H1 (cell line): ENCODE measurements at regions not wholly inside any gene's neighbourhood (a gene's known extent, or its start where the extent isn't known, plus 50 kb on each side); places are given as distances from the start of the nearest gene placed in this dataset.

ENCODE experiments used
- MAFK ChIP-seq: IDR thresholded peaks from 2 replicates; pipeline ENCODE4 v1.6.1; 2012; ENCODE audit warnings: low read depth, mild to moderate bottlenecking, improper control_type of control experiment, low read length
- NRF1 ChIP-seq: IDR thresholded peaks from 2 replicates; pipeline ENCODE4 v1.6.1; 2011; ENCODE audit warnings: mild to moderate bottlenecking, low read depth, low read length, improper control_type of control experiment
- POLR2A ChIP-seq, 2 experiments: IDR thresholded peaks; 1 replicate in 1 of 2; 2 replicates in 1 of 2; pipeline ENCODE4 v1.6.1; 2011; ENCODE audit warnings: low read depth in 2 of 2, low read length in 2 of 2, mild to moderate bottlenecking in 2 of 2; ENCODE audit errors: control extremely low read depth in 1 of 2
- POLR2AphosphoS5 ChIP-seq: IDR thresholded peaks from 2 replicates; pipeline ENCODE4 v1.6.1; 2011; ENCODE audit warnings: low read depth, low read length
- RFX5 ChIP-seq: IDR thresholded peaks from 2 replicates; pipeline ENCODE4 v1.6.1; 2011; ENCODE audit warnings: low read depth, low read length, improper control_type of control experiment, borderline replicate concordance
- SIN3A ChIP-seq, 2 experiments: IDR thresholded peaks in 1 of 2; conservative IDR thresholded peaks in 1 of 2; 2 replicates each; pipeline ENCODE4 v1.6.1; 2011 to 2012; ENCODE audit warnings: low read length in 2 of 2, improper control_type of control experiment in 1 of 2, low read depth in 1 of 2, mild to moderate bottlenecking in 1 of 2
- SRF ChIP-seq: IDR thresholded peaks from 2 replicates; pipeline ENCODE4 v1.6.1; 2011; ENCODE audit warnings: mild to moderate bottlenecking, low read depth, low read length, moderate library complexity
- TF ChIP-seq, protein P1 (sequence below): IDR thresholded peaks from 2 replicates; pipeline ENCODE4 v1.6.1; 2011; ENCODE audit warnings: low read depth, mild to moderate bottlenecking, low read length; ENCODE audit not compliant: insufficient read depth
- TF ChIP-seq, protein P2 (sequence below), 3 experiments: IDR thresholded peaks; 1 replicate in 2 of 3; 2 replicates in 1 of 3; pipeline versions ENCODE4 v1.5.1 to v1.6.1; 2011; ENCODE audit warnings: low read length in 3 of 3, mild to moderate bottlenecking in 3 of 3, inconsistent platforms in 2 of 3, low read depth in 1 of 3, moderate library complexity in 1 of 3; ENCODE audit not compliant: insufficient read depth in 1 of 3; ENCODE audit errors: control extremely low read depth in 1 of 3

DNA sequence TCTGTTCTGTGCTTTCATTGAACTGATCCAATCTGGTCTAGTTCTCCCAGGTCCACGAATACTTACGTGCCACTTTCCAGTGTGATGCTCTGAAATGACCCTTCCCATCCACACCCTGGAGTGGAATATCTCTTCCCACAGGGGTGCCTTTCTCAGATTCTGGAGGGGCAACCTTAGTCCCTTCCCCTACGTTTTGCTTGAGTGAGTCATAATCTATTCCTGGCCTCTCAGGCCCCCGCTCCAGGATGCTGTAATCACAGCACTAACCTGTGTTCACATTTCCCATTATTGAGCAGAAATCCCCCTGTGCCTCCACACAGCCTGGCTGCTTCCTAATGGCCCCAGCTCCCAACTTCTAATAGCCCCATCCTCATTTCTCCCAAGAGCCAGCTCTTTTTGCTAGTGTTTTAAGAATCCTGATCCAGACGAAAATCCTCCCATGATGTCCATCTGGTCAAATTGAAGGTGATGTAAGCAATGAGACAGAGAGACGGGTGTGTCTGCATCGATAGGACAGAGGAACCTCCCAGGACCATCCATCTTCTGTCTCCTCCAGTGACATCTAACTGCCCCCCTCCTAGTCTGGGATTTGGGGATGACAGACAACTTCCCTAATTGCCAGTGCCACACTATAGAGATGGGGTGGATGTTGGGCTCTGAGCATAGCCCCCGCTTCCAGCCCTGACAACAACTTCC is 164.0 kb upstream of the MAF start:
- TF ChIP-seq SRF (no peak), RFX5 (no peak), POLR2A (IDR thresholded peaks at IDR 0.05; ENCODE audit: control extremely low read depth in 1 of 2, low read depth in 2 of 2, low read length in 2 of 2) (no peak), SIN3A (conservative IDR thresholded peaks at IDR 0.05 in 1 of 2, IDR thresholded peaks at IDR 0.05 in 1 of 2; ENCODE audit: low read depth in 1 of 2, low read length in 2 of 2) (no peak), MAFK (no peak), POLR2AphosphoS5 (no peak), NRF1 (no peak)
- TF ChIP-seq, protein P1, sequence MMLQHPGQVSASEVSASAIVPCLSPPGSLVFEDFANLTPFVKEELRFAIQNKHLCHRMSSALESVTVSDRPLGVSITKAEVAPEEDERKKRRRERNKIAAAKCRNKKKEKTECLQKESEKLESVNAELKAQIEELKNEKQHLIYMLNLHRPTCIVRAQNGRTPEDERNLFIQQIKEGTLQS = no peak
- TF ChIP-seq, protein P2, sequence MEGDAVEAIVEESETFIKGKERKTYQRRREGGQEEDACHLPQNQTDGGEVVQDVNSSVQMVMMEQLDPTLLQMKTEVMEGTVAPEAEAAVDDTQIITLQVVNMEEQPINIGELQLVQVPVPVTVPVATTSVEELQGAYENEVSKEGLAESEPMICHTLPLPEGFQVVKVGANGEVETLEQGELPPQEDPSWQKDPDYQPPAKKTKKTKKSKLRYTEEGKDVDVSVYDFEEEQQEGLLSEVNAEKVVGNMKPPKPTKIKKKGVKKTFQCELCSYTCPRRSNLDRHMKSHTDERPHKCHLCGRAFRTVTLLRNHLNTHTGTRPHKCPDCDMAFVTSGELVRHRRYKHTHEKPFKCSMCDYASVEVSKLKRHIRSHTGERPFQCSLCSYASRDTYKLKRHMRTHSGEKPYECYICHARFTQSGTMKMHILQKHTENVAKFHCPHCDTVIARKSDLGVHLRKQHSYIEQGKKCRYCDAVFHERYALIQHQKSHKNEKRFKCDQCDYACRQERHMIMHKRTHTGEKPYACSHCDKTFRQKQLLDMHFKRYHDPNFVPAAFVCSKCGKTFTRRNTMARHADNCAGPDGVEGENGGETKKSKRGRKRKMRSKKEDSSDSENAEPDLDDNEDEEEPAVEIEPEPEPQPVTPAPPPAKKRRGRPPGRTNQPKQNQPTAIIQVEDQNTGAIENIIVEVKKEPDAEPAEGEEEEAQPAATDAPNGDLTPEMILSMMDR (IDR thresholded peaks at IDR 0.05; ENCODE audit: control extremely low read depth in 1 of 3, insufficient read depth in 1 of 3, low read depth in 1 of 3, low read length in 3 of 3) = no peak
